Effector memory CD8-positive, alpha-beta T cell (primary cell): ENCODE measurements at regions not wholly inside any gene's neighbourhood (a gene's known extent, or its start where the extent isn't known, plus 50 kb on each side); places are given as distances from the start of the nearest gene placed in this dataset.

Experiments used
- ATAC-seq: fragments of 150-1000 bp; cut with Tn5 transposase; replicated peaks from 2 replicates; pipeline ENCODE4 v1.10.0; 2021; ENCODE audit warnings: mild to moderate bottlenecking, moderate library complexity
- DNase-seq, 3 experiments: peaks; one replicate each; pipeline ENCODE4 v3.0.0; 2021
- H3K27ac Mint-ChIP-seq, 2 donors: one replicate each; pipeline ENCODE4 v1.8.0; 2022; ENCODE audit warnings: mild to moderate bottlenecking in 2 of 2, mixed read lengths in 2 of 2, moderate library complexity in 2 of 2
- H3K27me3 Mint-ChIP-seq, 2 donors: one replicate each; pipeline ENCODE4 v1.8.0; 2022; ENCODE audit warnings: mixed read lengths in 2 of 2
- H3K36me3 Mint-ChIP-seq: one replicate; pipeline ENCODE4 v1.8.0; 2022; ENCODE audit warnings: mild to moderate bottlenecking, moderate library complexity, mixed read lengths; ENCODE audit not compliant: insufficient read depth
- H3K4me1 Mint-ChIP-seq, 2 donors: one replicate each; pipeline ENCODE4 v1.8.0; 2022; ENCODE audit warnings: low read depth in 2 of 2, mixed read lengths in 2 of 2
- H3K4me3 Mint-ChIP-seq, 2 donors: one replicate each; pipeline ENCODE4 v1.8.0; 2022; ENCODE audit warnings: mild to moderate bottlenecking in 2 of 2, mixed read lengths in 2 of 2, moderate library complexity in 2 of 2
- H3K9me3 Mint-ChIP-seq, 2 donors: one replicate each; pipeline ENCODE4 v1.8.0; 2022; ENCODE audit warnings: mixed read lengths in 2 of 2

DNA sequence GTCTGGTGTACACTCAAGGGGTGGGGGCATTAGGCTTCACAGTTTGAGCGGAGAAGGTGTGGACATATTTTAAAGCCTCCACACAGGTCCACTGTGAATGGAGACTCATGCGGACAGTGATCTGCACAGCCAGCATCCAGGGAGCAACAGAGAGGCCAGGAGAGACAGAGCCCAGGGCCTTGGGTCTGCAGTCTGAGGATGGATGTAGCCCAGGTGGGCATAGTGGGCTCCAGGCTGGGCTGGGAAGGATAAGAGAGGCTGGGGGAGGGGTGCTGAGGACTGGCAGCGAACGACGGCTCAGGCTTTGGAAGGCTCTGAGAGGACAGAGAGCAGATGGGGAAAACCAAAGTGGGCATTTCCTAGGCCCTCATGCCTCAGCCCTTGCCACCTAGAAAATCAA is 128.8 kb downstream of the PAPOLA start:
- peaks cover 0 to 6% of the 10 kb centered on the region in 2 donors for H3K27me3 Mint-ChIP-seq

GRCh38 chr14:96631621-96632362 is 129.6 kb downstream of the PAPOLA start:
- H3K27ac Mint-ChIP-seq = no peak overlapping the region
- H3K27me3 Mint-ChIP-seq = no peaks in the 10 kb centered on the region
- H3K4me3 Mint-ChIP-seq = no peak overlapping the region
- no peak for DNase-seq
- ATAC-seq = no peak
- no peaks in the 10 kb centered on the region for H3K36me3 Mint-ChIP-seq
- H3K9me3 Mint-ChIP-seq = no peaks in the 10 kb centered on the region
- H3K4me1 Mint-ChIP-seq = peaks cover 1 to 4% of the 10 kb centered on the region in 2 donors

More for the DNA sequence above, 128.8 kb downstream of the PAPOLA start:
- Mint-ChIP-seq H3K4me3 (no peak overlapping the region), H3K27ac (no peak overlapping the region), H3K36me3 (peaks cover 3% of the 10 kb centered on the region), H3K9me3 (no peaks in the 10 kb centered on the region), H3K4me1 (peaks cover 1 to 4% of the 10 kb centered on the region in 2 donors)
- ATAC-seq (no peak), DNase-seq (no peak)

- Mint-ChIP-seq H3K9me3 (no peaks in the 10 kb centered on the region), H3K27me3 (no peaks in the 10 kb centered on the region), H3K4me3 (no peak overlapping the region), H3K36me3 (no peaks in the 10 kb centered on the region), H3K27ac (no peak overlapping the region), H3K4me1 (peaks cover 1 to 4% of the 10 kb centered on the region in 2 donors)
- DNase-seq (no peak), ATAC-seq (no peak)
These were observed 130.2 kb downstream of the PAPOLA start for GRCh38 chr14:96632363-96632758.

GRCh38 chr14:96633096-96633495 is 130.9 kb downstream of the PAPOLA start:
- Mint-ChIP-seq H3K27me3 (no peaks in the 10 kb centered on the region), H3K36me3 (no peaks in the 10 kb centered on the region), H3K9me3 (no peaks in the 10 kb centered on the region), H3K4me3 (no peak overlapping the region), H3K27ac (no peak overlapping the region), H3K4me1 (peaks cover 1 to 4% of the 10 kb centered on the region in 2 donors)
- DNase-seq (no peak), ATAC-seq (no peak)

DNA sequence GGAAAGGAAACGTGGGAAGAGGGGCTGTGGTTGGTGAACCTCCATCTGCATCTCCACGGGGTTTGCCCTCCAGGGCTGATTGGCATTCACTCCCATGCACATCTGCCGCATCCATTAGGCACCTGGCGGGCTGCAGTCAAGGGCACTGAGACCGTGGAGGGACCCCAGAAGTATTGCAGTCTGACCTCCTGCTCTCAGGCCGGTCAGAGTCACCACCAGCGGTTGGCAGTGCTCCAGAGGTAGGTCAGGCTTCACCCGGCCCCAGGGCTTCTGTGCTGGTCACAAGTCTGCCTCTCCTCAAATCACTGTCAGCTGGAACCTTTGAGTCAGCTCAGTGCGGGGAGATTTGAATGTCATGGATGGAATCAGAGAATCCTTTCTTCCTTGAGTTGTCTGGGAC is 132.3 kb downstream of the PAPOLA start:
- no peak for DNase-seq
- peaks cover 0 to 7% of the 10 kb centered on the region in 2 donors for H3K27me3 Mint-ChIP-seq
- no peak overlapping the region for H3K27ac Mint-ChIP-seq
- H3K4me3 Mint-ChIP-seq = no peak overlapping the region
- H3K36me3 Mint-ChIP-seq = no peaks in the 10 kb centered on the region
- ATAC-seq = no peak
- H3K9me3 Mint-ChIP-seq = no peaks in the 10 kb centered on the region
- H3K4me1 Mint-ChIP-seq = peaks cover 1 to 4% of the 10 kb centered on the region in 2 donors

DNA sequence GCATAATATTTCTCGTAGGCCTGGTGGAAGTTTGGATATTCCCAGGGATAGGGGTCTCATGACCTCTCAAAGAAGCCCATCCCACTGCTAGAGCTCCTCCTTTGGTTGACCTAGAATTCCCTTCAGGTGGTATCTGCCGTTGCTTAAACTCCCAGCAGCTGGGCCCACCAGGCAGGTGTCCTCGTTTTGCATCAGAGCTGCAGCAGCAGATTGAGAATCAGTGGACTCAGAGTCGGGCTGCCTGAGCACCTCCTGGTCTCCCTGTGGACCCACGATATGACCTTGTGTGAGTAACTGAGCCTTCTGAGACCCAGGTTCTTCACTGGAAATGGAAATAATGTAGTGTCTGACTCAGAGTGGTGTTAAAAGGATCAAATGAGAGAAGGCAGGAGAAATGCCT is 132.7 kb downstream of the PAPOLA start:
- Mint-ChIP-seq H3K9me3 (no peaks in the 10 kb centered on the region), H3K36me3 (no peaks in the 10 kb centered on the region), H3K4me3 (no peak overlapping the region), H3K27me3 (peaks cover 0 to 11% of the 10 kb centered on the region in 2 donors), H3K4me1 (peaks cover 1 to 4% of the 10 kb centered on the region in 2 donors), H3K27ac (no peak overlapping the region)
- no peak for ATAC-seq
- DNase-seq = no peak

DNA sequence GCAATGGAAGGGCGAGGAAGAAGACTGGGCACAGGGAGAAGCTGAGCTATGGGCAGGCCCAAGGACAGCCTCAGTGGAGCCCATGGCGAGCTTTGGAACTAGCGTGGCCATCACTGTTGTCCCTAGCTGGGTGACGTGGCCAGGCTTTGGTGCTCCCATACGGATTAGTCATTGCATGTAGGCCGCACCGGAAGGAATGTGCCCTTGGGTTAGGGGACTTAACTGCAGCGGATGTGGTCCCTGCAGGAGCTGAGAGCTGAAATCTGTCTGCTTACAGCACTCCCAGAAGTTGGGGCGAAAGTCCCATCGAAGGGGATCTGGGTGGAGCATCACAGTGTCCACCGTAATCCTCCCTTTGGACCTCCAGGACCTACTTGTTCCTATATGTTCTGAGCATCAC is 133.7 kb downstream of the PAPOLA start:
- no peak overlapping the region for H3K27ac Mint-ChIP-seq
- H3K4me1 Mint-ChIP-seq = peaks cover 1 to 4% of the 10 kb centered on the region in 2 donors
- DNase-seq (no peak), ATAC-seq (no peak)
- no peaks in the 10 kb centered on the region for H3K9me3 Mint-ChIP-seq
- H3K27me3 Mint-ChIP-seq = peaks cover 0 to 16% of the 10 kb centered on the region in 2 donors
- H3K36me3 Mint-ChIP-seq = no peaks in the 10 kb centered on the region
- H3K4me3 Mint-ChIP-seq = no peak overlapping the region

DNA sequence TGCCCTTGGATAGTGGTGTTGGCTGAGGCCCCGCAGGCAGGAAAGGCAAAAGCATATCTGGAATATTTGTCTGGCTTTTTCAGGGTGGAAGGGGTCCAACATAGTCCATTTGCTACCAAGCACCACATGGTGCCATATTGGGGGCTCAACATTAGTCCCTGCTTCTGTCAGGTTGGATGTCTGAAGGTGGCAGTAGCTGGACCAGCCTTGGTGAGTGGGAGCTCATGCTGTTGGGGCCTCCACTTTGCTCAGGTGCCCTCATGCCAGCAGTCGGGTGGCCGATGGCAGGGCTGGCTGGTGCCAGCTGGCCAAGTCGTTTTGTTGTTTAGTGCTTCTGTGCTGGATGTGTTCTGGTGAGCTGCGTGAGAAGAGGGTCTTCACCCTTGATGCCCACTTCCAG is 135.3 kb downstream of the PAPOLA start:
- peaks cover 0 to 16% of the 10 kb centered on the region in 2 donors for H3K27me3 Mint-ChIP-seq
- ATAC-seq = no peak
- H3K4me3 Mint-ChIP-seq = no peak overlapping the region
- H3K27ac Mint-ChIP-seq = no peak overlapping the region
- no peaks in the 10 kb centered on the region for H3K36me3 Mint-ChIP-seq
- no peaks in the 10 kb centered on the region for H3K9me3 Mint-ChIP-seq
- H3K4me1 Mint-ChIP-seq = no peaks in the 10 kb centered on the region
- no peak for DNase-seq

GRCh38 chr14:96638041-96638855 is 136.1 kb downstream of the PAPOLA start:
- Mint-ChIP-seq H3K4me3 (no peak overlapping the region), H3K4me1 (no peaks in the 10 kb centered on the region), H3K27me3 (peaks cover 0 to 16% of the 10 kb centered on the region in 2 donors), H3K36me3 (no peaks in the 10 kb centered on the region), H3K9me3 (no peaks in the 10 kb centered on the region), H3K27ac (no peak overlapping the region)
- no peak for DNase-seq
- ATAC-seq = no peak

- H3K36me3 Mint-ChIP-seq = no peaks in the 10 kb centered on the region
- no peak overlapping the region for H3K27ac Mint-ChIP-seq
These were observed 137.4 kb downstream of the PAPOLA start for GRCh38 chr14:96639550-96639949.

GRCh38 chr14:96648506-96649326 is 146.5 kb downstream of the PAPOLA start:
- DNase-seq (no peak), ATAC-seq (no peak)
- peaks cover 3 to 16% of the 10 kb centered on the region in 2 donors for H3K9me3 Mint-ChIP-seq
- H3K36me3 Mint-ChIP-seq = no peaks in the 10 kb centered on the region
- peaks cover 40 to 59% of the 10 kb centered on the region in 2 donors for H3K27me3 Mint-ChIP-seq
- H3K4me1 Mint-ChIP-seq = no peaks in the 10 kb centered on the region
- H3K4me3 Mint-ChIP-seq = no peak overlapping the region
- H3K27ac Mint-ChIP-seq = no peak overlapping the region

More at GRCh38 chr14:96639550-96639949, 137.4 kb downstream of the PAPOLA start:
- peaks cover 0 to 16% of the 10 kb centered on the region in 2 donors for H3K27me3 Mint-ChIP-seq
- no peaks in the 10 kb centered on the region for H3K9me3 Mint-ChIP-seq
- H3K4me3 Mint-ChIP-seq = no peak overlapping the region
- DNase-seq (no peak), ATAC-seq (no peak)
- no peaks in the 10 kb centered on the region for H3K4me1 Mint-ChIP-seq

DNA sequence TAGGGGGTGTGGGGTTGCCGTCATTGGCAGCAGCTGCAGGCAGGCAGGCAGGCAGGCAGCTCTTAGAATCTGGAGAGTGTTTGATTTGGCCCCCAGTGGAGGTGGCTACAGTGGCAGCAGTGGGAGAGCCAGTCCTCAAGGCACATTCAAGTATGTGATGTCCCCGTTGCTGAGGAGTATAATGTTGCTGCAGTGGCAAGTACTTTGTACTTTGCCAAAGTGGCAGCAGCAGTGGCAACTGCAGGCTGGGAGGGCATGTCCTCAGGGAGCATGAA is 147.1 kb downstream of the PAPOLA start:
- H3K36me3 Mint-ChIP-seq = no peaks in the 10 kb centered on the region
- no peaks in the 10 kb centered on the region for H3K4me1 Mint-ChIP-seq
- H3K27ac Mint-ChIP-seq = no peak overlapping the region
- DNase-seq (no peak), ATAC-seq (no peak)
- peaks cover 3 to 16% of the 10 kb centered on the region in 2 donors for H3K9me3 Mint-ChIP-seq
- H3K27me3 Mint-ChIP-seq = peaks cover 40 to 59% of the 10 kb centered on the region in 2 donors
- no peak overlapping the region for H3K4me3 Mint-ChIP-seq

DNA sequence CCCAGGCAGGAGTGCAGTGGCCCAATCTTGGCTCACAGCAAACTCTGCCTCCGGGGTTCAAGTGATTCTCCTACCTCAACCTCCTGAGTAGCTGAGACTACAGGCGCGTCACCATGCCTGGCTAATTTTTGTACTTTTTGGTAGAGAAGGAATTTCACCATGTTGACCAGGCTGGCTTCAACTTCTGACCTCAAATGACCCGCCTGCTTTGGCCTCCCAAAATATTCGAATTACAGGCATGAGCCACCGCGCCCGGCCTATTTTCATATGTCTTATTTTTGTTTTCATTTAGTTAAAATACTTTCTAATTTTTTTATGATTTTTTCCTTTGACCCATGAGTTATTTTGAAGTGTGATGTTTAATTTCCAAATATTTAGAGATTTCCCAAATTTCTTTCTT is 143.6 kb upstream of the VRK1 start:
- DNase-seq (no peak), ATAC-seq (no peak)
- peaks cover 41 to 75% of the 10 kb centered on the region in 2 donors for H3K27me3 Mint-ChIP-seq
- H3K9me3 Mint-ChIP-seq = peaks cover 0 to 2% of the 10 kb centered on the region in 2 donors
- no peak overlapping the region for H3K4me3 Mint-ChIP-seq
- no peaks in the 10 kb centered on the region for H3K4me1 Mint-ChIP-seq
- H3K36me3 Mint-ChIP-seq = no peaks in the 10 kb centered on the region
- no peak overlapping the region for H3K27ac Mint-ChIP-seq
